IMR-90 (cell line): ENCODE measurements at regions not wholly inside any gene's neighbourhood (a gene's known extent, or its start where the extent isn't known, plus 50 kb on each side); places are given as distances from the start of the nearest gene placed in this dataset.

Source experiments
- ATAC-seq: fragments of 200-7000 bp; cut with Tn5 transposase; 2 replicates; pipeline ENCODE4 v1.9.1; 2020; ENCODE audit warnings: low read depth, mild to moderate bottlenecking, moderate library complexity
- BruUV-seq: library from RNA; stranded (reverse); fragments of 400-500 nt; replicated peaks from 2 replicates; lab custom pipeline; 2021; lab: Mats Ljungman, UMichigan
- CTCF ChIA-PET: fragments of 300-600 bp; formaldehyde crosslinking; extraction: SDS; loops from one replicate; lab custom pipeline; 2021; ENCODE audit warnings: antibody characterized with exemption; lab: Yijun Ruan, JAX
- POLR2A ChIA-PET: fragments of 300-600 bp; sonication (Branson Sonifier 250); formaldehyde crosslinking; loops from one replicate; lab custom pipeline; 2022; ENCODE audit warnings: antibody characterized with exemption; ENCODE audit not compliant: unreplicated experiment; lab: Charles Lee
- DNase-seq: peaks from one replicate; pipeline ENCODE4 v3.0.0; 2013
- H2AFZ ChIP-seq: replicated peaks from 2 replicates; pipeline ENCODE3; 2013; ENCODE audit warnings: low read length, mild to moderate bottlenecking; ENCODE audit not compliant: poor library complexity
- H2AK5ac ChIP-seq: 2 replicates; pipeline ENCODE4 v1.6.1; 2013; ENCODE audit warnings: low read depth, low read length, inconsistent platforms
- H2AK9ac ChIP-seq: replicated peaks from 2 replicates; pipeline ENCODE3; 2013; ENCODE audit warnings: mild to moderate bottlenecking, low read depth, low read length, moderate library complexity; ENCODE audit not compliant: poor library complexity
- H2BK120ac ChIP-seq: 2 replicates; pipeline ENCODE4 v1.6.1; 2013; ENCODE audit warnings: low read depth, low read length, inconsistent platforms
- H2BK15ac ChIP-seq: 3 replicates; pipeline ENCODE4 v1.6.1; 2013; ENCODE audit warnings: low read depth, low read length, inconsistent platforms
- H2BK20ac ChIP-seq: 2 replicates; pipeline ENCODE4 v1.6.1; 2013; ENCODE audit warnings: low read depth, mild to moderate bottlenecking, inconsistent platforms, low read length, moderate library complexity
- H2BK5ac ChIP-seq: 2 replicates; pipeline ENCODE4 v1.6.1; 2013; ENCODE audit warnings: mild to moderate bottlenecking, low read depth, low read length, inconsistent platforms; ENCODE audit not compliant: poor library complexity, severe bottlenecking
- H3K14ac ChIP-seq: replicated peaks from 2 replicates; pipeline ENCODE4 v1.6.1; 2013; ENCODE audit warnings: low read depth, low read length, inconsistent platforms
- H3K18ac ChIP-seq: 2 replicates; pipeline ENCODE4 v1.6.1; 2013; ENCODE audit warnings: low read depth, low read length, control low read depth
- H3K23ac ChIP-seq: 2 replicates; pipeline ENCODE4 v1.6.1; 2013; ENCODE audit warnings: low read depth, low read length, inconsistent platforms
- H3K27ac ChIP-seq: 2 replicates; pipeline ENCODE4 v1.5.1; 2013; ENCODE audit warnings: mild to moderate bottlenecking, control low read depth, low read length; ENCODE audit not compliant: insufficient read depth
- H3K27me3 ChIP-seq: 2 replicates; pipeline ENCODE4 v1.6.1; 2013; ENCODE audit warnings: low read length; ENCODE audit not compliant: control insufficient read depth, insufficient read depth
- H3K36me3 ChIP-seq: 2 replicates; pipeline ENCODE4 v1.6.1; 2013; ENCODE audit warnings: low read length, mixed read lengths; ENCODE audit not compliant: control insufficient read depth, insufficient read depth
- H3K4ac ChIP-seq: 2 replicates; pipeline ENCODE4 v1.6.1; 2013; ENCODE audit warnings: low read depth, low read length, inconsistent platforms
- H3K4me1 ChIP-seq: 2 replicates; pipeline ENCODE4 v1.6.1; 2013; ENCODE audit warnings: low read length, mixed read lengths; ENCODE audit not compliant: control insufficient read depth, insufficient read depth
- H3K4me2 ChIP-seq: 2 replicates; pipeline ENCODE4 v1.6.1; 2013; ENCODE audit warnings: low read depth, mild to moderate bottlenecking, control low read depth, low read length, moderate library complexity
- H3K4me3 ChIP-seq: 2 replicates; pipeline ENCODE4 v1.5.1; 2013; ENCODE audit warnings: low read depth, mild to moderate bottlenecking, control low read depth, low read length, moderate library complexity; ENCODE audit not compliant: insufficient read depth
- H3K56ac ChIP-seq: 2 replicates; pipeline ENCODE4 v1.6.1; 2013; ENCODE audit warnings: low read length, inconsistent platforms; ENCODE audit not compliant: insufficient read depth; ENCODE audit errors: extremely low read depth
- H3K79me1 ChIP-seq, 2 experiments: 2 replicates each; pipeline ENCODE4 v1.6.1; 2013; ENCODE audit warnings: low read length in 2 of 2, inconsistent platforms in 1 of 2, low read depth in 1 of 2
- H3K9ac ChIP-seq: 2 replicates; pipeline ENCODE4 v1.6.1; 2013; ENCODE audit warnings: low read depth, low read length, control low read depth
- H3K9me1 ChIP-seq: 2 replicates; pipeline ENCODE4 v1.6.1; 2013; ENCODE audit warnings: low read length, inconsistent platforms; ENCODE audit not compliant: insufficient read depth
- H3K9me3 ChIP-seq: 2 replicates; pipeline ENCODE4 v1.6.1; 2013; ENCODE audit warnings: low read length; ENCODE audit not compliant: control insufficient read depth, insufficient read depth
- H4K20me1 ChIP-seq: 2 replicates; pipeline ENCODE4 v1.6.1; 2013; ENCODE audit warnings: low read length, inconsistent platforms; ENCODE audit not compliant: insufficient read depth
- H4K5ac ChIP-seq: 2 replicates; pipeline ENCODE4 v1.6.1; 2013; ENCODE audit warnings: mild to moderate bottlenecking, low read depth, low read length, control low read depth
- H4K8ac ChIP-seq, 2 experiments: 2 replicates each; pipeline ENCODE4 v1.6.1; 2013; ENCODE audit warnings: low read depth in 2 of 2, low read length in 2 of 2, control low read depth in 1 of 2, inconsistent platforms in 1 of 2
- H4K91ac ChIP-seq: 2 replicates; pipeline ENCODE4 v1.6.1; 2013; ENCODE audit warnings: low read depth, low read length, inconsistent platforms; ENCODE audit not compliant: insufficient read depth
- BHLHE40 ChIP-seq: fragments of 150-350 bp; IDR thresholded peaks from 2 replicates; pipeline ENCODE4 v1.6.1; 2016; ENCODE audit warnings: mild to moderate bottlenecking, low read depth, low read length
- CEBPB ChIP-seq: IDR thresholded peaks from 2 replicates; pipeline ENCODE4 v1.6.1; 2012; ENCODE audit warnings: low read depth, low read length, improper control_type of control experiment
- CHD1 ChIP-seq: IDR thresholded peaks from 2 replicates; pipeline ENCODE4 v1.6.1; 2012; ENCODE audit warnings: low read depth, low read length, improper control_type of control experiment
- CTCF ChIP-seq: conservative IDR thresholded peaks from 2 replicates; pipeline ENCODE4 v1.5.1; 2012; ENCODE audit warnings: mild to moderate bottlenecking, low read depth, low read length, improper control_type of control experiment
- ELK1 ChIP-seq: fragments of 150-350 bp; IDR thresholded peaks from 2 replicates; pipeline ENCODE4 v1.6.1; 2016; ENCODE audit warnings: low read depth, mild to moderate bottlenecking, low read length, moderate library complexity, borderline replicate concordance
- FOS ChIP-seq: fragments of 150-350 bp; IDR thresholded peaks from 2 replicates; pipeline ENCODE4 v1.6.1; 2016; ENCODE audit warnings: low read depth, low read length
- MAFK ChIP-seq: IDR thresholded peaks from 2 replicates; pipeline ENCODE4 v1.6.1; 2012; ENCODE audit warnings: low read depth, low read length, improper control_type of control experiment
- MAZ ChIP-seq: IDR thresholded peaks from 2 replicates; pipeline ENCODE4 v1.6.1; 2012; ENCODE audit warnings: low read depth, mild to moderate bottlenecking, low read length, improper control_type of control experiment, moderate library complexity, borderline replicate concordance
- MXI1 ChIP-seq: IDR thresholded peaks from 2 replicates; pipeline ENCODE4 v1.6.1; 2012; ENCODE audit warnings: low read depth, mild to moderate bottlenecking, low read length, moderate library complexity, borderline replicate concordance
- NFE2L2 ChIP-seq: fragments of 150-350 bp; IDR thresholded peaks from 2 replicates; pipeline ENCODE4 v1.6.1; 2016; ENCODE audit warnings: low read depth, mild to moderate bottlenecking, low read length
- POLR2A ChIP-seq: IDR thresholded peaks from 2 replicates; pipeline ENCODE4 v1.6.1; 2012; ENCODE audit warnings: mild to moderate bottlenecking, low read depth, low read length
- RAD21 ChIP-seq: IDR thresholded peaks from 2 replicates; pipeline ENCODE4 v1.6.1; 2012; ENCODE audit warnings: low read length, improper control_type of control experiment
- RCOR1 ChIP-seq: IDR thresholded peaks from 2 replicates; pipeline ENCODE4 v1.6.1; 2012; ENCODE audit warnings: mild to moderate bottlenecking, low read length, improper control_type of control experiment; ENCODE audit not compliant: insufficient replicate concordance
- RFX5 ChIP-seq: IDR thresholded peaks from 2 replicates; pipeline ENCODE4 v1.8.0; 2012; ENCODE audit warnings: low read depth, mild to moderate bottlenecking, low read length, moderate library complexity
- SMC3 ChIP-seq: fragments of 150-350 bp; IDR thresholded peaks from 2 replicates; pipeline ENCODE4 v1.6.1; 2016; ENCODE audit warnings: low read depth, mild to moderate bottlenecking, antibody characterized with exemption, low read length, moderate library complexity
- USF2 ChIP-seq: fragments of 150-350 bp; IDR thresholded peaks from 2 replicates; pipeline ENCODE4 v1.6.1; 2017; ENCODE audit warnings: mild to moderate bottlenecking, antibody characterized with exemption, low read length, low read depth
- WGBS, 2 experiments: methylation state at CpG; one replicate each; pipeline versions ENCODE4 v1.1.5 to v1.1.7; 2013; ENCODE audit warnings: missing lambda C conversion rate in 2 of 2; ENCODE audit not compliant: insufficient read length in 1 of 2; ENCODE audit errors: extremely low coverage in 2 of 2; 5-methylcytosine and 5-hydroxymethylcytosine counted together
- dilution Hi-C: fragments of 300-500 bp; cut with HindIII; formaldehyde crosslinking; loops from one replicate; pipeline ENCODE4 v1.14.3; 2018; ENCODE audit warnings: low sequenced_read_pairs; ENCODE audit not compliant: unreplicated experiment
- in situ Hi-C: fragments of 300-500 bp; cut with MboI; formaldehyde crosslinking; loops from 3 replicates; pipeline ENCODE4 v1.14.3; 2019; ENCODE audit warnings: low sequenced_read_pairs, inconsistent platforms, mixed read lengths
- intact Hi-C: fragments of 100-400 bp; cut with micrococcal nuclease; formaldehyde crosslinking; loops from 2 replicates; pipeline ENCODE4 v1.10.0; 2022

GRCh38 chr6:51098246-51098645 is 279.6 kb downstream of the TFAP2B start:
- no TSS peak for BruUV-seq
- H2AK5ac ChIP-seq: no peak overlapping the region

More at GRCh38 chr6:51098246-51098645, 279.6 kb downstream of the TFAP2B start:
- Histone ChIP-seq H3K4ac (no peak overlapping the region), H3K23ac (no peak overlapping the region), H3K27me3 (no peaks in the 10 kb centered on the region), H2BK20ac (no peak overlapping the region), H3K4me3 (no peak overlapping the region), H3K4me2 (no peak overlapping the region), H3K4me1 (no peaks in the 10 kb centered on the region), H4K91ac (no peak overlapping the region), H4K8ac (no peak overlapping the region), H3K14ac (no peak overlapping the region), H3K9me1 (no peaks in the 10 kb centered on the region), H3K79me1 (no peaks in the 10 kb centered on the region), H2AK9ac (no peak overlapping the region), H4K5ac (no peak overlapping the region), H3K9me3 (peaks cover 3% of the 10 kb centered on the region; the same call in 1 of the 2 replicates), H3K18ac (no peak overlapping the region), H2AFZ (no peak overlapping the region), H2BK120ac (no peak overlapping the region), H3K56ac (no peak overlapping the region), H2BK5ac (no peak overlapping the region), H3K27ac (no peak overlapping the region), H3K9ac (no peak overlapping the region), H4K20me1 (no peaks in the 10 kb centered on the region), H2BK15ac (no peak overlapping the region), H3K36me3 (no peaks in the 10 kb centered on the region)
- dilution Hi-C loops (no loop called here), in situ Hi-C loops (no loop called here), intact Hi-C loops (no loop called here)
- DNase-seq (no peak), ATAC-seq (no peak)
- POLR2A ChIA-PET: no interaction called here
- no peak for TF ChIP-seq CTCF
- TF ChIP-seq RCOR1: no peak
- no peak for TF ChIP-seq USF2
- TF ChIP-seq CHD1: no peak
- TF ChIP-seq MAZ: no peak
- TF ChIP-seq RFX5: no peak
- TF ChIP-seq RAD21: no peak
- TF ChIP-seq CEBPB: no peak
- no peak for TF ChIP-seq BHLHE40
- no peak for TF ChIP-seq NFE2L2
- no peak for TF ChIP-seq MAFK
- TF ChIP-seq POLR2A: no peak
- TF ChIP-seq SMC3: no peak
- TF ChIP-seq MXI1: no peak
- no peak for TF ChIP-seq ELK1
- no peak for TF ChIP-seq FOS
- CTCF ChIA-PET: no interaction called here
- no CpG with 5 or more reads among the region's 5 CpGs for WGBS, 2 experiments
